ENCODE measurements at regions not wholly inside any gene's neighbourhood (a gene's known extent, or its start where the extent isn't known, plus 50 kb on each side); places are given as distances from the start of the nearest gene placed in this dataset.

GRCh38 chr13:29947839-29948238 lies 97.4 kb upstream of the UBL3 start:
- Histone ChIP-seq H3K4me3 (ENCODE audit: low read depth, low read length) (no peak overlapping the region), H3K27me3 (ENCODE audit: control insufficient read depth, insufficient read depth, low read length) (peaks cover 4% of the 10 kb centered on the region), H3K9me3 (ENCODE audit: control insufficient read depth, insufficient read depth, low read length) (no peaks in the 10 kb centered on the region), H3K27ac (ENCODE audit: low read depth, low read length) (peak overlapping the region; percentile 4)
- ChIA-PET POLR2A (interaction anchor here (1.0 kb wide), 2 partner anchors 24 to 86 kb away, joined by 3 to 5 read pairs; no protein-coding TSS in a partner anchor), CTCF (no interaction called here)
- DNase-seq (ENCODE audit: low read depth, low spot score): no peak
- TF ChIP-seq CTCF (IDR thresholded peaks at IDR 0.05; ENCODE audit: low read depth, low read length): no peak

- H3K27me3 ChIP-seq (ENCODE audit: control insufficient read depth, insufficient read depth, low read length): peaks cover 12% of the 10 kb centered on the region
- no peak for DNase-seq (ENCODE audit: low read depth, low spot score)
- no peak for TF ChIP-seq CTCF (IDR thresholded peaks at IDR 0.05; ENCODE audit: low read depth, low read length)
- ChIA-PET CTCF (no interaction called here), POLR2A (no interaction called here)
- no peak overlapping the region for H3K4me3 ChIP-seq (ENCODE audit: low read depth, low read length)
- H3K9me3 ChIP-seq (ENCODE audit: control insufficient read depth, insufficient read depth, low read length): no peaks in the 10 kb centered on the region
- no peak overlapping the region for H3K27ac ChIP-seq (ENCODE audit: low read depth, low read length)
These were observed 95.7 kb upstream of the UBL3 start for GRCh38 chr13:29946093-29946492.

- ChIA-PET CTCF (no interaction called here), POLR2A (no interaction called here)
- DNase-seq (ENCODE audit: low read depth, low spot score): no peak
- Histone ChIP-seq H3K27ac (ENCODE audit: low read depth, low read length) (no peak overlapping the region), H3K4me3 (ENCODE audit: low read depth, low read length) (no peak overlapping the region), H3K9me3 (ENCODE audit: control insufficient read depth, insufficient read depth, low read length) (no peaks in the 10 kb centered on the region), H3K27me3 (ENCODE audit: control insufficient read depth, insufficient read depth, low read length) (peaks cover 15% of the 10 kb centered on the region)
- no peak for TF ChIP-seq CTCF (IDR thresholded peaks at IDR 0.05; ENCODE audit: low read depth, low read length)
These were observed 93.3 kb upstream of the UBL3 start for GRCh38 chr13:29943686-29944085.

- no peak overlapping the region for H3K27ac ChIP-seq (ENCODE audit: low read depth, low read length)
- H3K9me3 ChIP-seq (ENCODE audit: control insufficient read depth, insufficient read depth, low read length): no peaks in the 10 kb centered on the region; the same call in 1 of the 2 replicates
- ChIA-PET CTCF (no interaction called here), POLR2A (no interaction called here)
- peaks cover 15% of the 10 kb centered on the region for H3K27me3 ChIP-seq (ENCODE audit: control insufficient read depth, insufficient read depth, low read length)
- no peak for DNase-seq (ENCODE audit: low read depth, low spot score)
- H3K4me3 ChIP-seq (ENCODE audit: low read depth, low read length): no peak overlapping the region
- no peak for TF ChIP-seq CTCF (IDR thresholded peaks at IDR 0.05; ENCODE audit: low read depth, low read length)
These were observed 92.9 kb upstream of the UBL3 start for GRCh38 chr13:29943273-29943672.

GRCh38 chr13:29940715-29941114 lies 90.3 kb upstream of the UBL3 start:
- Histone ChIP-seq H3K27me3 (ENCODE audit: control insufficient read depth, insufficient read depth, low read length) (peaks cover 26% of the 10 kb centered on the region), H3K27ac (ENCODE audit: low read depth, low read length) (no peak overlapping the region), H3K4me3 (ENCODE audit: low read depth, low read length) (no peak overlapping the region), H3K9me3 (ENCODE audit: control insufficient read depth, insufficient read depth, low read length) (no peaks in the 10 kb centered on the region; the same call in 1 of the 2 replicates)
- no peak for TF ChIP-seq CTCF (IDR thresholded peaks at IDR 0.05; ENCODE audit: low read depth, low read length)
- ChIA-PET POLR2A (no interaction called here), CTCF (interaction anchor here (0.8 to 2.3 kb wide), 2 partner anchors 16 to 174 kb away, joined by 3 to 6 read pairs; no protein-coding TSS in a partner anchor)
- no peak for DNase-seq (ENCODE audit: low read depth, low spot score)

All from AG04450 (cell line).